GM18907 (cell line): ENCODE measurements at regions not wholly inside any gene's neighbourhood (a gene's known extent, or its start where the extent isn't known, plus 50 kb on each side); places are given as distances from the start of the nearest gene placed in this dataset.
"Not testable (repeated sequence)": the region's sequence is repeated elsewhere in the genome, so short reads cannot be mapped to it uniquely, and the experiment has no call there.

Experiments used
- ATAC-seq: cut with Tn5 transposase; IDR thresholded peaks from one replicate; pipeline ENCODE4 v1.9.1; 2021; ENCODE audit warnings: mild to moderate bottlenecking, moderate library complexity; ENCODE audit not compliant: unreplicated experiment

DNA sequence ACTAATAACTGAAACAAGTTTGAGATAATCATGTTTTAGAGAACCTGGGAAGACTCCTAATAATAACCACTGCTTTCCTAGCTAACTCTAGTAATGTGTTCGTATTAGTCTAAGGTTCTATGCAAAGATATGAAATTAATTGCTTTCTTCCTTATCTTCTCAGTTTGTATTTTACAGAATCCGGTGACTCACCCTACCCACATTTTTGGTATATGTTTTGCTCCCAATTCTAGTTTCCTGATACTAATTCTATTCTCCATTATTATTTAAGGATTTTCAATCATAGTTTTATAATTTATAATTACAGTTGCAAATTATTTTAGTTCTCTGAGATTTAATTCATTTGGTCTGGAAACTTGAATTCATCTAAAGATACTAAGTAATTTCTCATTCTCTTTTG, 394.6 kb upstream of the SETBP1 start:
- no peak for ATAC-seq

DNA sequence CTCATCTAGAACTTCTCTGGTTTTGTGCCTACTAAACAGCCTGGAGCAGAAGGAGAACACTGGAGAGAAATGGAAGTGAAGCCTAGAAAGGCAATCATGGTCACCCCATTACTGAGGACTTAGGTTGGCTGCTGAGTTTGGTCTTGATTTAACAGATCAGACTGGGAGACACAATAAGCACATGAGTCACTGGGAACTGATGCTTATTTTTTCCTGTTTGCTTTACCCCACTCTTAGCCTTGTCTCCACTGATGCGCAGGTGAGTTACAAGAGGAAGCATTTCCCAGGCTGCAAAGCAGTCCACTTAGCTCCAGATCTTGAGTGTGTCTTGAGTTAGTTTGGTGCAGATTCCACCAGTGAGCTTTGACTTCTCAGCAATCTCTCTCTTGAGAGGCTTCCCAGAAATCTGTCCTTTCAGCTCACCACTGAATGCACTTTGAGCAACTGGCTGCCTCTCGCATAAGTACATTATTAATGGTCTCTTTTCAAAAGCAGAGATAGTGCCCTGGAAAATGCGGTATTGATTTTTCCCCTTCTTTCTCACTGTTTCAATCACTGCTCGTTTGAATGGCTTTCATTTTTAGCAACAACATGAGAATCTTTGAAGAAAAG, 390.2 kb upstream of the SETBP1 start:
- no peak for ATAC-seq

- ATAC-seq: no peak
Measured at GRCh38 chr18:44298566-44298965, 382.1 kb upstream of the SETBP1 start.

GRCh38 chr18:44309185-44309584, 371.5 kb upstream of the SETBP1 start:
- ATAC-seq: no peak

DNA sequence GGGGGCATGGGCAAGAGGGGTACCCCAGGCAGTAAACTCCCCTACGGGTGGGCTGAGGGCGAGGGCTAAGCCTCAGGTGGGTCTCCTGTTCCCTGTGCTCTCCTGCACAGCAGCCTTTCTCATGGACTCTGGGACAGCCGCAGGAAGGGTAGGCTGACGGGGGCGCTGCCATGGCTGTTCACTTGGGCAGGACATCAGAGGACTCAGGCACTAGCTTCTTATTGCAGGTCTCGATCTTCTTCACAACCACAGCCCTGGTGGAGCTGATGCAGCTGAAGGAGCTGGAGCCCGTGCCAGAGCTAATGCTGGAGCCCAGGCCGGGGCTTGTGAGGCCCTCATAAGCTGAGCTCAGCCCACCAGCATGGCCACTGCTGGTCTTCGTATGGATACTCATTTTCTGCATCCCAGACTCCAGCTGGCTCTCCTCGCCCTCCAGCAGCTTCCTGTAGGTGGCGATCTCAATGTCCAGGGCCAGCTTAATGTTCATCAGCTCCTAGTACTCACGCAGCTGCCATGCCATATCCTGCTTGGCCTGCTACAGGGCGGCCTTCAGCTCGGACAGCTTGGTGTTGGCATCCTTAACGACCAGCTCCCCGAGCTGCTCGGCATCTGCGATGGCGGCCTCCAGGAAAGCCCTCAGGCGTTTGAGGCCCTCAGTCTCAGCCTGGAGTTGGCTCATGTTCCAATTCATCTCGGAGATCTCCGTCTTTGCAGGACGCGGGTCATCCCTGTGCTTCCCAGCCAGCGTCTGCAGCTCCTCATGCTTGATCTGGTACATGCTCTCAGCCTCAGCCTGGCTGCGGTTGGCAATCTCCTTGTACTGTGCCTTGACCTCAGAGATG, 359.8 kb upstream of the SETBP1 start:
- ATAC-seq: no peak

DNA sequence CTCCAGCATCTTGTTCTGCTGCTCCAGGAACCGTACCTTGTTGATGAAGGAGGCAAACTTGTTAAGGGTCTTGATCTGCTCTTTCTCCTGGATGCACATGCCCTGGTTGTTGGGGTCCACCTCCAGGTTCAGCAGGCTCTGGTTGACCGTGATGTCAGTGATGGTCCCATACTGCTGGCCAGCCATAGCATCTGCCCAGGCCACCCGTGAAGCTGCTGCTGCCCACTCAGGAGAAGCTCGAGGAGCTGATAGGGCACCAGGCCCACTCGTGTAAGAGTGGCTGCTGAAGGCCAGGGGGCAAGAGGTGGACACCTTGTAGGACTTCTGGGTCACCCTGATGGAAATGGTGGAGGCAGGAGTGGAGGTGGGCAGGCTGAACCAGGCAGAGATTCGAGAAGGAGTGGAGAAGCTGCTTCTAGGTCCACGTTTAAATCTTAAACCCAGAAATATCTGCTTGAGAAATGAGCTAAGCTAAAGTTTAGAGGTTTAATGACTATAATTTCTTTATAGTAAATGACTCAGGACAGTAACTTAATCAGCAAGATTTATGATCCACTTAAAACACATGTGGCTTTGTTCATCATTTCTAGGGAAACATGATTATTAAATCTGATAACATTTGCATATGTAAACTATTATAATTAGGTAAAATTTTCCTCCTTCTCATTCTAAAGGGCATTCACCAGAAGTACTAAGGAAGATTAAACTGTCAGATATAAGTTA, 358.7 kb upstream of the SETBP1 start:
- ATAC-seq: no peak

DNA sequence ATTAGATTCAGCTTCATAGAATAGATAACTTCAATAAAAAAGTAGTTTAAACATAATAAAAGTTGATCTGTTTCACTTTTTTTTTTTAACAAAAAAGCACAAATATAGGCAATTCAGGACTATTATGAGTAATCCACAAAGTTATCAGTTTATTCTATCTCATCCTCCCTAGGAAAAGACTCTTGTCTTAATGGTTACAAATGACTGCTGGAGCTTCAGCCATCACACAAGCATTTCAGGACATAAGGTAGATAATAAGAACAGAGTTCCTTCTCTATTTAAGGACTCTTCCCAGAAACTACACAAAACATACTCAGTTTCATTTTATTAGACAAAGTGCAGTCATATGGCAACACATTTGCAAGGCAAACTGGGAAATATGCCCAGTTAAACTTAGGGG, 357.6 kb upstream of the SETBP1 start:
- no peak for ATAC-seq

DNA sequence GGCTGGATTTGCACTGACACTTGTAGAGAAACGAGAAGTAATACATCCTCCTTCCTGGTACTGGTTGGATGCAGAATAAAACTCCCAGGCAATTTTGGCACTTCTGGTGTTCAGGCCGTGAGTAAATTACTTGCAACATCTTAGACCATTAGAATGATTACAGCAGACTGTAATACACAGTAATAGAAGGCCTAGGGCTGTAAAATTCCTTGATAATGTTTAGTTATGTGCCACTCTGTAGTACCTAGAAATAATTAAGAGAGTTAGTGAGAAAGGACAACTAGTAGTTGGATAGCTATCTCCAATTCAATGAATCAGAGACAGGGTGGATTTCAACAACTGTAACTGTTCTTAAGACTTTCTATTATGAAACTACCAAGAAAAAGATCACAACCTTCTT, 356.3 kb upstream of the SETBP1 start:
- ATAC-seq: no peak

DNA sequence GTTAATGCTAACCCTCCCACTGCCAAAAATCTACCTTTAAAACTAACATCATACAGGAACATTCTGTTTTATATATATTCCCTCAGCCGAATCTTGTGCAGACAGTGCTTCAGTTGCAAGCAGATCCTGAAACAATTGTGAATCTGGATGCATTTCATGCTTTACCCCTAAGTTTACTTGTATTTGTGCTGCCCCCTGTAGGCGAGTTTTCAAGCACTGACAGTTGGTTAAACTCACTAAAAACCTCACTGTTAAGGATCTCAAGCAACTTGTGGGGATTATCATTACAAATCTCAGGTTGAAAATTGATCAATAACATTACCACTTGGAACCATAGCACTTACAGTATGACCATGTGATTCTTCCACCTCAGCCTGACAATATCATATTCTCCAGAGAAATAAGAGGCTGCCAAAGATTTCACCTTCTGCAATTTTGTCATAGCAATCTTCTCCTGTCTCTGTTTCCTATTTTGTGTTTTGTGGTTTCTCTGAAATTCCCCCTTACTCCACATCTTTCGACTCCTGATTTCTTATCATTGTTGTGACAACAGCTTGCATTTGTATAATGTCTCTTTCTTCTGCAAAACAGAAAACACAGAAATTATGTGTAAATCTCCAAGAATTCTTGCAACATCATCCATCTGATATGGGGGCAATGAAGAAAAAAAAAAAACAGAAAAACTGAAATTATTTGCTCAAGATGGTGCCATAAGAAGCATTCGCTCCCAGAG, 354.6 kb upstream of the SETBP1 start:
- no peak for ATAC-seq

GRCh38 chr18:44331656-44332570, 348.8 kb upstream of the SETBP1 start:
- no peak for ATAC-seq

DNA sequence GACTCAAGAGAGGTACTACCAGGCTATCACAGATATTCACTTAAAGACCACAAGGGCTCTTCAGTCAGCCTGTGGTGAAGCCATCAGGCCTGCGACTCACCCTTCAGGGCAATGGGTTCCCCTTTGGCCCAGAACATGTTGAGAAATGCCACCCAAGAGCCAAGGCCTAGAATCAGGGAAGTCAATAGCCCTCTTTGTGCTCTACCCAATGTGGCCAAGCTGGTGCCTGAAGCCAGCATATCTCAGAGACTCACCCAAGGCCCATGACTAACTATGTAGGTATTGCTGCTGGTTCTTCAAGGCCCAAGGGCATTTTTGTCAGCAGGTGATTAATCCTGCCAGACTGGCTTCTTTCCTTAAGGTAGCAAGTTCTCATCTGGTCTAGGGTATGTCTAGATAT, 338.9 kb upstream of the SETBP1 start:
- no peak for ATAC-seq

- ATAC-seq: no peak
Measured at GRCh38 chr18:44342162-44342561, 338.5 kb upstream of the SETBP1 start.

GRCh38 chr18:44342946-44343345, 337.7 kb upstream of the SETBP1 start:
- no peak for ATAC-seq

DNA sequence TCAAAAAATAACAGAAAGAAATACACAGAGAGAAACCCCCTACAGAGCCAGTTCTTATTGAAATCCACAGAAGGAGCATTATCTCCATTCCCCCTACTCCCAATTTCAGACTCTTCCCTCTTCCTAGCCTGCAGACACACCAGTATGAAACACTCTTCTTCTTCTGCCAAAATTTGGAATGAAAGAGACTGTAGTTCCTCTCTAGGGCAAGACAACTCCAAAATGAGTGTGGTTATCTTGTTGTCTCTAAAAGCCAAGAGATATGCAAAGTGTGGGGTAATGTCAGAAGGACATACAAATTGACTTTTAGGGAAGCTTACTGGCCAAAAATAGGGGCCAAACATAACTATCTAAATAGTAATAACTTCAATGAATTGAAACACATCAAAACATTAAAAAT, 337.1 kb upstream of the SETBP1 start:
- no peak for ATAC-seq

DNA sequence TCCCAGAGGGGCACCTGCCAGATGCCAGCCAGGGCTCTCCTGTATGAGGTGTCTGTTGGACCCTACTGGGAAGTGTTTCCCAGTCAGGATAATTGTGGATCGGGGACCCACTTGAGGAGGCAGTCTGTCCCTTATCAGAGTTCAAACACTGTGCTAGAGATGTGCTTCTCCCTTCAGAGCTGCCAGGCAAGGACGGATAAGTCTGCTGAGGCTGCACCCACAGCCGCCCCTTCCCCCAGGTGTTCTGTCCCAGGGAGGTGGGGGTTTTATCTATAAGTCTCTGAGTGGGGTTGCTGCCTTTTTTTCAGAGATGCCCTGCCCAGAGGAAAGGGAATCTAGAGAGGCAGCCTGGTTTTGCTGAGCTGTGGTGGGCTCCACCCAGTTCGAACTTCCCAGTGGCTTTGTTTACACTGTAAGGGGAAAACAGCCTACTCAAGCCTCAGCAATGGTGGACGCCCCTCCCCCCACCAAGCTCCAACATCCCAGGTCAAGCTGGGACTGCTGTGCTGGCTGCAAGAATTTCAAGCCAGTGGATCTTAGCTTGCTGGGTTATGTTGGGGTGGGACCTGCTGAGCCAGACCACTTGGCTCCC, 324.0 kb upstream of the SETBP1 start:
- no peak for ATAC-seq

DNA sequence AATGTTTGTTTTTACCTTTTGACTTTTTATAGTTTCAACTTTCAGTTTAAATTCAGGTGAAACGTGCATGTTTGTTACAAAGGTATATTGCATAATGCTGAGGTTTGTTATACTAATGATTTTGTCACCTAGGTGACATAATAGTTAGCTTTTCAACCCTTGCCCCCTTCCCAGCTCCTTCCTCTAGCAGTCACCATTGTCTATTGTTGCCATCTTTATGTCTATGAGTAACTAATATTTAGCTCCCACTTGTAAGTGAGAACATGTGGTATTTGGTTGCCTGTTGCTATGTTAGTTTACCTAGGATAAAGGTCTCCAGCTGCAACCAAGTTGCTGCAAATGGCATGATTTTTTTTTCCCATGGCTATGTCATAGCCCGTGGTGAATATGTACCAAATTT, 322.3 kb upstream of the SETBP1 start:
- no peak for ATAC-seq

DNA sequence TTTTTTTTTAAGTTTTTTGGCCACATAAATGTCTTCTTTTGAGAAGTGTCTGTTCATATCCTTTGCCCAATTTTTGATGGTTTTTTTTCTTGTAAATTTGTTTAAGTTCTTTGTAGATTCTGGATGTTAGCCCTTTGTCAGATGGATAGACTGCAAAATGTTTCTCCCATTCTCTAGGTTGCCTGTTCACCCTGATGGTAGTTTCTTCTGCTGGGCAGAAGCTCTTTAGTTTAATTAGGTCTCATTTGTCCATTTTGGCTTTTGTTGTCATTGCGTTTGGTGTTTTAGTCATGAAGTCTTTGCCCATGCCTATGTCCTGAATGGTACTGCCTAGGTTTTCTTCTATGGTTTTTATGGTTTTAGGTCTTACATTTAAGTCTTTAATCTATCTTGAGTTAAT, 320.9 kb upstream of the SETBP1 start:
- not testable (repeated sequence) for ATAC-seq

GRCh38 chr18:44362213-44362612, 318.5 kb upstream of the SETBP1 start:
- ATAC-seq: not testable (repeated sequence)

- ATAC-seq: no peak
Measured at GRCh38 chr18:44370861-44371260, 309.8 kb upstream of the SETBP1 start.

- ATAC-seq: no peak
Measured at GRCh38 chr18:44374966-44375365, 305.7 kb upstream of the SETBP1 start.
